Testis (tissue), 2 donors: ENCODE measurements at regions not wholly inside any gene's neighbourhood (a gene's known extent, or its start where the extent isn't known, plus 50 kb on each side); places are given as distances from the start of the nearest gene placed in this dataset.

Source experiments
- DNase-seq: peaks from one replicate; pipeline ENCODE4 v3.0.0-alpha.2; 2019
- H3K27ac ChIP-seq, 2 donors: fragments of 200-600 bp; sonication (generic); one replicate each; pipeline ENCODE4 v1.5.1; 2019
- H3K27me3 ChIP-seq: fragments of 200-600 bp; sonication (generic); one replicate; pipeline ENCODE4 v1.5.1; 2019
- H3K36me3 ChIP-seq: fragments of 200-600 bp; sonication (generic); one replicate; pipeline ENCODE4 v1.5.1; 2017; ENCODE audit warnings: low read depth; ENCODE audit errors: missing control alignments
- H3K4me1 ChIP-seq: fragments of 200-600 bp; sonication (generic); one replicate; pipeline ENCODE4 v1.5.1; 2019
- H3K4me3 ChIP-seq, 2 donors: fragments of 200-600 bp; sonication (generic); one replicate each; pipeline ENCODE4 v1.5.1; 2017 to 2019
- H3K9me3 ChIP-seq: fragments of 200-600 bp; sonication (generic); one replicate; pipeline ENCODE4 v1.5.1; 2017
- POLR2A ChIP-seq: fragments of 450-650 bp; IDR thresholded peaks from one replicate; pipeline ENCODE4 v1.6.1; 2017; ENCODE audit warnings: antibody characterized with exemption, mild to moderate bottlenecking, moderate library complexity
- WGBS, 2 donors: methylation state at CpG; one replicate each; pipeline ENCODE4 v1.1.5; 2018; 5-methylcytosine and 5-hydroxymethylcytosine counted together
- intact Hi-C: fragments of 100-400 bp; cut with DNase I; formaldehyde crosslinking; loops from one replicate; pipeline ENCODE4 v1.15.1; 2023; ENCODE audit warnings: low total_unique reads
- TF ChIP-seq, protein P1 (sequence below), 3 experiments: fragments of 450-650 bp in 2 of 3; fragments of 200-600 bp in 1 of 3; sonication (generic) in 1 of 3; IDR thresholded peaks; one replicate each; pipeline ENCODE4 v1.5.1; 2016 to 2019; ENCODE audit warnings: antibody characterized with exemption in 3 of 3, mild to moderate bottlenecking in 2 of 3, moderate library complexity in 1 of 3

DNA sequence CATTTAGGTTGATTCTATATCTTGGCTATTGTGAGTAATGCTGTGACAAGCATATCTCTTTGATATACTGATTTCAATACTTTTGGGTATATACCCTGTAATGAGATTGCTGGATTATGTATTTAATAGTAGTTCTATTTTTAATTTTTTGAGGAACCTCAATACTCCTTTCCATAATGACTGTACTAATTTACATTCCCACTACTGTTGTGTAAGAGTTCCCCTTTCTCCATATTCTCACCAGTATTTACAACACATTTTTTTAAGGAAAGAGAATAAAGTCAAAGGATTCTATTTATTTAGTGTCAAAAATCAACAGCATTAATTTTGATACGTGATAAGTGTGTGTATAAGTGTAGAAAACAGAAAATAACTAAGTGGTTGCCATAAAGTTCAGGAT, 356.4 kb upstream of the EDIL3 start:
- intact Hi-C loops, result no loop called here
- Histone ChIP-seq H3K27ac (no peak overlapping the region), H3K4me1 (no peaks in the 10 kb centered on the region), H3K36me3 (no peaks in the 10 kb centered on the region), H3K27me3 (no peaks in the 10 kb centered on the region), H3K9me3 (no peaks in the 10 kb centered on the region), H3K4me3 (no peak overlapping the region)
- 83 to 93% methylated on average over 1 of the region's 1 CpG for WGBS, 2 donors
- no peak for DNase-seq
- no peak for TF ChIP-seq POLR2A
- TF ChIP-seq, protein P1, sequence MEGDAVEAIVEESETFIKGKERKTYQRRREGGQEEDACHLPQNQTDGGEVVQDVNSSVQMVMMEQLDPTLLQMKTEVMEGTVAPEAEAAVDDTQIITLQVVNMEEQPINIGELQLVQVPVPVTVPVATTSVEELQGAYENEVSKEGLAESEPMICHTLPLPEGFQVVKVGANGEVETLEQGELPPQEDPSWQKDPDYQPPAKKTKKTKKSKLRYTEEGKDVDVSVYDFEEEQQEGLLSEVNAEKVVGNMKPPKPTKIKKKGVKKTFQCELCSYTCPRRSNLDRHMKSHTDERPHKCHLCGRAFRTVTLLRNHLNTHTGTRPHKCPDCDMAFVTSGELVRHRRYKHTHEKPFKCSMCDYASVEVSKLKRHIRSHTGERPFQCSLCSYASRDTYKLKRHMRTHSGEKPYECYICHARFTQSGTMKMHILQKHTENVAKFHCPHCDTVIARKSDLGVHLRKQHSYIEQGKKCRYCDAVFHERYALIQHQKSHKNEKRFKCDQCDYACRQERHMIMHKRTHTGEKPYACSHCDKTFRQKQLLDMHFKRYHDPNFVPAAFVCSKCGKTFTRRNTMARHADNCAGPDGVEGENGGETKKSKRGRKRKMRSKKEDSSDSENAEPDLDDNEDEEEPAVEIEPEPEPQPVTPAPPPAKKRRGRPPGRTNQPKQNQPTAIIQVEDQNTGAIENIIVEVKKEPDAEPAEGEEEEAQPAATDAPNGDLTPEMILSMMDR (IDR thresholded peaks at IDR 0.05), result no peak

DNA sequence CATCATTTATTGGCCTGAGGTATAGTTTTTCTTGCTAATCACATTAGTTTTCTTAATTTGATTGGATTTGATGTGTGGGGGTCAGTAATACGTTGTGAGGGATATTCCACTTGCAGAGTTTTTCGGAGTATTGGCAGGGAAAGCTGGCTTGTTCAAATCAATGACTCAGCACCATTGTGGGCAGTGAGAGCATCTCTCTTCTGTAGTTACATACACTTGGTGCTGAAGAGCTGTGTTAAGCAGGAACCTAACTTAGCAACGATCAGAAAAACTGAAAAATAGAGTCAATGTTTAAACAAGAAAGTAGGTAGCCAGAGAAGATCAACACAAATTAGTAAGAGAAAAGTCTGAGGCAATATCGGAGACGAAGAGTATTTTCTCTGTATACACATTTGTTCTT, 344.6 kb upstream of the EDIL3 start:
- H3K27ac ChIP-seq, result no peak overlapping the region
- TF ChIP-seq POLR2A, result no peak
- TF ChIP-seq, protein P1 (IDR thresholded peaks at IDR 0.05), result no peak
- no peak overlapping the region for H3K4me3 ChIP-seq
- 57 to 67% methylated on average over 5 of the region's 5 CpGs for WGBS, 2 donors
- no peaks in the 10 kb centered on the region for H3K36me3 ChIP-seq
- no peak for DNase-seq
- intact Hi-C loops, result no loop called here
- H3K9me3 ChIP-seq, result no peaks in the 10 kb centered on the region
- H3K27me3 ChIP-seq, result no peaks in the 10 kb centered on the region
- H3K4me1 ChIP-seq, result no peaks in the 10 kb centered on the region

DNA sequence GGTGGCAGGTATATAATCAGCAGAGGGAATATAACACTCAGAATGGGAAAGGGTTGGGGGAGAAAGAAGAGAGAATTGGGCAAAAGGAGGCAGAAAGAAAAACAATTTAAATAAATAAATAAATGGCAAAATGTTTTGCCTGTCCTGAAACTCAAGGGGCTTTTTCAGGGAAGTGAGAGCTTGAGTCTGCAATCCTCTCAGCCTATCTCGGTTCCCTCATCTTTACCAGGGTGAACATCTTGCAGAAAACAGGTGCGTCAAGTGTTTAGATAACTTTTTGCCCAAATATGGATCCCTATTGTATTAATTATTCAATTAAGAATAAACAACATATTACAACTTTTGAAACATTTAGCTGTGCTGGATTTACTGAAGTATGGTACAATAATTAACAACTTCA, 343.0 kb upstream of the EDIL3 start:
- Histone ChIP-seq H3K4me1 (no peaks in the 10 kb centered on the region), H3K27ac (no peak overlapping the region), H3K4me3 (no peak overlapping the region), H3K36me3 (no peaks in the 10 kb centered on the region), H3K27me3 (no peaks in the 10 kb centered on the region), H3K9me3 (no peaks in the 10 kb centered on the region)
- DNase-seq, result no peak
- TF ChIP-seq POLR2A, result no peak
- TF ChIP-seq, protein P1 (IDR thresholded peaks at IDR 0.05), result no peak
- 85 to 94% methylated on average over 2 of the region's 2 CpGs for WGBS, 2 donors
- intact Hi-C loops, result no loop called here

DNA sequence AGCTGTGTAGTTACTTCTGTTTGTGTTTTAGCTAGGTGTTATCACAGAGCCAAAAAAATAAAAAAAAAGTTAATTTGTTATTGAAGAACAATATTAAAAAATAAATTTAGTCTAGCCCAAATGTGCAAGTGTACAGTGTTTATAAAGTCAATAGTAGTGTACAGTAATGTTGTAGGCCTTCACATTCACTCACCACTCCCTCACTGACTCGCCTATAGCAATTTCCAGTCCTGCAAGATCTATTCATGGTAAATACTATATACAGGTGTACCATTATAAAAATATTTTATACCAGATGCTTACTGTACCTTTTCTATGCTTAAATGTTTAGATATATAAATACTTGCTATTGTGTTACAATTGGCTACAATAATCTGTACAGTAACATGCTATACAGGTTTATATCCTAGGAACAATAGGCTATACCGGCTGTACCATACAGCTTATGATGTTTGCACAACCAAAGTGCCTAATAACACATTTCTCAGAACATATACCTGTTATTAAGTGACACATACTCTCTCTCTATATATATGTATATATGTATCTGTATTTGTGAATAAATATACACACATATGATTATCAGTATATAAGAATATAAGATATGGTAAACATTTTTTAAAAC, 341.4 kb upstream of the EDIL3 start:
- 92 to 93% methylated on average over 2 of the region's 2 CpGs for whole genome bisulfite sequencing, 2 donors
- TF ChIP-seq POLR2A, result no peak
- TF ChIP-seq, protein P1 (IDR thresholded peaks at IDR 0.05), result no peak
- Histone ChIP-seq H3K4me1 (no peaks in the 10 kb centered on the region), H3K4me3 (no peak overlapping the region), H3K27ac (no peak overlapping the region), H3K9me3 (no peaks in the 10 kb centered on the region), H3K27me3 (no peaks in the 10 kb centered on the region), H3K36me3 (no peaks in the 10 kb centered on the region)
- DNase-seq, result no peak
- intact Hi-C loops, result no loop called here

DNA sequence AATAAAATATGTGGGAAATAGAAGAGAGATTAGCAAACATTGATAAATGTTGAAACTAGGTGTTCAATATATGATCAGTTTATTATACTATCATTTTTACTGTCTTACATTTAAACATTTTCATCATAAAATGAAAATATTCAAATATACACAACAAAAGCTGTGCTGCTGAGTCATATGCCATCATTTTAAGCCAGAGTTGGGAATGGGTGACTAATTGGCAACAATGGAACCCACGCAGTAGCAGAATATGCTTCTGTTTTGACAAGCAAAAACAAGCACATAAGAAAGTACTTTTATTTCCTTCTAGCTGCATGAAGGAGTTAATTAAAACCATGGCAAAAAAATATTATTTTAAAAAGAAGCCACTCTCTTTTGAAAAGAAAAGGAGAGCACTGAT, 340.0 kb upstream of the EDIL3 start:
- Histone ChIP-seq H3K9me3 (no peaks in the 10 kb centered on the region), H3K27ac (no peak overlapping the region), H3K36me3 (no peaks in the 10 kb centered on the region), H3K4me3 (no peak overlapping the region), H3K4me1 (no peaks in the 10 kb centered on the region), H3K27me3 (no peaks in the 10 kb centered on the region)
- intact Hi-C loops, result no loop called here
- TF ChIP-seq, protein P1 (IDR thresholded peaks at IDR 0.05), result no peak
- TF ChIP-seq POLR2A, result no peak
- no peak for DNase-seq
- 91 to 95% methylated on average over 1 of the region's 1 CpG for WGBS, 2 donors
